ENCODE measurements at regions not wholly inside any gene's neighbourhood (a gene's known extent, or its start where the extent isn't known, plus 50 kb on each side); places are given as distances from the start of the nearest gene placed in this dataset.

GRCh38 chr9:102403514-102403913 is 591.6 kb upstream of the CYLC2 start:
- TF ChIP-seq CTCF (IDR thresholded peaks at IDR 0.05) (no peak), POLR2A (IDR thresholded peaks at IDR 0.05) (no peak), POLR2AphosphoS5 (IDR thresholded peaks at IDR 0.05) (no peak)

Data from prostate gland (tissue), 2 donors.